ENCODE measurements at regions not wholly inside any gene's neighbourhood (a gene's known extent, or its start where the extent isn't known, plus 50 kb on each side); places are given as distances from the start of the nearest gene placed in this dataset.

- TF ChIP-seq POLR2AphosphoS5 (IDR thresholded peaks at IDR 0.05; ENCODE audit: low read depth, low read length) (no peak), REST (IDR thresholded peaks at IDR 0.05; ENCODE audit: insufficient read depth in 1 of 2, low read depth in 2 of 2, low read length in 2 of 2) (no peak), FOXP2 (optimal IDR thresholded peaks at IDR 0.05; ENCODE audit: borderline replicate concordance, extremely low read depth, extremely low read length, insufficient read depth) (no peak), SIN3A (IDR thresholded peaks at IDR 0.05; ENCODE audit: borderline replicate concordance, insufficient read depth, low read length) (no peak), TAF1 (IDR thresholded peaks at IDR 0.05; ENCODE audit: borderline replicate concordance, insufficient read depth, low read length) (no peak)
These were observed 74.6 kb upstream of the LRFN2 start for GRCh38 chr6:40661726-40662125.

- no peak for TF ChIP-seq SIN3A (IDR thresholded peaks at IDR 0.05; ENCODE audit: borderline replicate concordance, insufficient read depth, low read length)
- TF ChIP-seq FOXP2 (optimal IDR thresholded peaks at IDR 0.05; ENCODE audit: borderline replicate concordance, extremely low read depth, extremely low read length, insufficient read depth), result no peak
- no peak for TF ChIP-seq REST (IDR thresholded peaks at IDR 0.05; ENCODE audit: insufficient read depth in 1 of 2, low read depth in 2 of 2, low read length in 2 of 2)
- no peak for TF ChIP-seq POLR2AphosphoS5 (IDR thresholded peaks at IDR 0.05; ENCODE audit: low read depth, low read length)
- TF ChIP-seq TAF1 (IDR thresholded peaks at IDR 0.05; ENCODE audit: borderline replicate concordance, insufficient read depth, low read length), result no peak
These were observed 67.7 kb upstream of the LRFN2 start for GRCh38 chr6:40654828-40655227.

- no peak for TF ChIP-seq REST (IDR thresholded peaks at IDR 0.05; ENCODE audit: insufficient read depth in 1 of 2, low read depth in 2 of 2, low read length in 2 of 2)
- no peak for TF ChIP-seq TAF1 (IDR thresholded peaks at IDR 0.05; ENCODE audit: borderline replicate concordance, insufficient read depth, low read length)
- no peak for TF ChIP-seq SIN3A (IDR thresholded peaks at IDR 0.05; ENCODE audit: borderline replicate concordance, insufficient read depth, low read length)
- TF ChIP-seq FOXP2 (optimal IDR thresholded peaks at IDR 0.05; ENCODE audit: borderline replicate concordance, extremely low read depth, extremely low read length, insufficient read depth), result no peak
- TF ChIP-seq POLR2AphosphoS5 (IDR thresholded peaks at IDR 0.05; ENCODE audit: low read depth, low read length), result no peak
These were observed 57.9 kb upstream of the LRFN2 start for GRCh38 chr6:40645043-40645442.

GRCh38 chr6:40642837-40643236 is 55.7 kb upstream of the LRFN2 start:
- no peak for TF ChIP-seq REST (IDR thresholded peaks at IDR 0.05; ENCODE audit: insufficient read depth in 1 of 2, low read depth in 2 of 2, low read length in 2 of 2)
- TF ChIP-seq POLR2AphosphoS5 (IDR thresholded peaks at IDR 0.05; ENCODE audit: low read depth, low read length), result no peak
- no peak for TF ChIP-seq SIN3A (IDR thresholded peaks at IDR 0.05; ENCODE audit: borderline replicate concordance, insufficient read depth, low read length)
- TF ChIP-seq TAF1 (IDR thresholded peaks at IDR 0.05; ENCODE audit: borderline replicate concordance, insufficient read depth, low read length), result no peak
- no peak for TF ChIP-seq FOXP2 (optimal IDR thresholded peaks at IDR 0.05; ENCODE audit: borderline replicate concordance, extremely low read depth, extremely low read length, insufficient read depth)

- TF ChIP-seq SIN3A (IDR thresholded peaks at IDR 0.05; ENCODE audit: borderline replicate concordance, insufficient read depth, low read length) (no peak), FOXP2 (optimal IDR thresholded peaks at IDR 0.05; ENCODE audit: borderline replicate concordance, extremely low read depth, extremely low read length, insufficient read depth) (no peak), REST (IDR thresholded peaks at IDR 0.05; ENCODE audit: insufficient read depth in 1 of 2, low read depth in 2 of 2, low read length in 2 of 2) (no peak), TAF1 (IDR thresholded peaks at IDR 0.05; ENCODE audit: borderline replicate concordance, insufficient read depth, low read length) (no peak), POLR2AphosphoS5 (IDR thresholded peaks at IDR 0.05; ENCODE audit: low read depth, low read length) (no peak)
These were observed 55.0 kb upstream of the LRFN2 start for GRCh38 chr6:40642190-40642589.

Data from PFSK-1 (cell line).